ENCODE measurements at regions not wholly inside any gene's neighbourhood (a gene's known extent, or its start where the extent isn't known, plus 50 kb on each side); places are given as distances from the start of the nearest gene placed in this dataset.

GRCh38 chr7:51685794-51686193 is 369.2 kb upstream of the COBL start:
- no peaks in the 10 kb centered on the region for H3K36me3 ChIP-seq (replicated peaks)
- DNase-seq: no peak
- TF ChIP-seq, protein P1, sequence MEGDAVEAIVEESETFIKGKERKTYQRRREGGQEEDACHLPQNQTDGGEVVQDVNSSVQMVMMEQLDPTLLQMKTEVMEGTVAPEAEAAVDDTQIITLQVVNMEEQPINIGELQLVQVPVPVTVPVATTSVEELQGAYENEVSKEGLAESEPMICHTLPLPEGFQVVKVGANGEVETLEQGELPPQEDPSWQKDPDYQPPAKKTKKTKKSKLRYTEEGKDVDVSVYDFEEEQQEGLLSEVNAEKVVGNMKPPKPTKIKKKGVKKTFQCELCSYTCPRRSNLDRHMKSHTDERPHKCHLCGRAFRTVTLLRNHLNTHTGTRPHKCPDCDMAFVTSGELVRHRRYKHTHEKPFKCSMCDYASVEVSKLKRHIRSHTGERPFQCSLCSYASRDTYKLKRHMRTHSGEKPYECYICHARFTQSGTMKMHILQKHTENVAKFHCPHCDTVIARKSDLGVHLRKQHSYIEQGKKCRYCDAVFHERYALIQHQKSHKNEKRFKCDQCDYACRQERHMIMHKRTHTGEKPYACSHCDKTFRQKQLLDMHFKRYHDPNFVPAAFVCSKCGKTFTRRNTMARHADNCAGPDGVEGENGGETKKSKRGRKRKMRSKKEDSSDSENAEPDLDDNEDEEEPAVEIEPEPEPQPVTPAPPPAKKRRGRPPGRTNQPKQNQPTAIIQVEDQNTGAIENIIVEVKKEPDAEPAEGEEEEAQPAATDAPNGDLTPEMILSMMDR (IDR thresholded peaks at IDR 0.05; ENCODE audit: low read depth, low read length, missing control alignments): no peak
- in situ Hi-C loops (cut with HindIII; ENCODE audit: low pct_ligation_motif_present, low sequenced_read_pairs): no loop called here
- H3K27ac ChIP-seq: no peak overlapping the region
- H3K4me3 ChIP-seq (ENCODE audit: low read depth, low read length): no peak overlapping the region
- H3K27me3 ChIP-seq (replicated peaks): no peaks in the 10 kb centered on the region

GRCh38 chr7:51680594-51681399 is 364.2 kb upstream of the COBL start:
- TF ChIP-seq, protein P1 (IDR thresholded peaks at IDR 0.05; ENCODE audit: low read depth, low read length, missing control alignments): no peak
- Histone ChIP-seq H3K27me3 (replicated peaks) (no peaks in the 10 kb centered on the region), H3K36me3 (replicated peaks) (no peaks in the 10 kb centered on the region), H3K27ac (no peak overlapping the region), H3K4me3 (ENCODE audit: low read depth, low read length) (no peak overlapping the region)
- DNase-seq: no peak
- in situ Hi-C loops (cut with HindIII; ENCODE audit: low pct_ligation_motif_present, low sequenced_read_pairs): no loop called here

DNA sequence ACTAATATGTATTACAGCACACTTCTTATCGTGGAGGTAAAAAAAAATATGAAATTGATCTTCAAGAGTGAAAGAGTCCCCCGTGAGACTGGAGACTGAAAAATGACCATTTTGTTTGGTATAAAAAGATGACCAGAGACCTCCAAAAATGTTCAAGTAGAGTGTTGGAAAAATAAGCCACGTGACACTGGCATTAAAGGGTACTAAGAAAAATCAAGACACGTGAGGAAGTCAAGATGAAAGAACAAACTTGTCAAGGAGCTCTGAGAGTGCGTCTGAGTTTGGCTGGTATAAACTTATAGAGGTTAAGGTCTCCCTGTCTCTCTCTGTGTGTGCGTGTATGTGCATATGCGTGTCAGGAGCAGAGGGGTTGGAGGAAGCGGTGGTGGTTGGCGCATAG is 362.7 kb upstream of the COBL start:
- no peaks in the 10 kb centered on the region for H3K27me3 ChIP-seq (replicated peaks)
- H3K36me3 ChIP-seq (replicated peaks): no peaks in the 10 kb centered on the region
- H3K27ac ChIP-seq: no peak overlapping the region
- no peak for DNase-seq
- TF ChIP-seq, protein P1 (IDR thresholded peaks at IDR 0.05; ENCODE audit: low read depth, low read length, missing control alignments): no peak
- in situ Hi-C loops (cut with HindIII; ENCODE audit: low pct_ligation_motif_present, low sequenced_read_pairs): no loop called here
- no peak overlapping the region for H3K4me3 ChIP-seq (ENCODE audit: low read depth, low read length)

- TF ChIP-seq, protein P1 (IDR thresholded peaks at IDR 0.05; ENCODE audit: low read depth, low read length, missing control alignments): no peak
- no peak for DNase-seq
- H3K27me3 ChIP-seq (replicated peaks): no peaks in the 10 kb centered on the region
- H3K27ac ChIP-seq: no peak overlapping the region
- in situ Hi-C loops (cut with HindIII; ENCODE audit: low pct_ligation_motif_present, low sequenced_read_pairs): no loop called here
- H3K36me3 ChIP-seq (replicated peaks): no peaks in the 10 kb centered on the region
- H3K4me3 ChIP-seq (ENCODE audit: low read depth, low read length): no peak overlapping the region
These were observed 350.1 kb upstream of the COBL start for GRCh38 chr7:51666751-51667150.

DNA sequence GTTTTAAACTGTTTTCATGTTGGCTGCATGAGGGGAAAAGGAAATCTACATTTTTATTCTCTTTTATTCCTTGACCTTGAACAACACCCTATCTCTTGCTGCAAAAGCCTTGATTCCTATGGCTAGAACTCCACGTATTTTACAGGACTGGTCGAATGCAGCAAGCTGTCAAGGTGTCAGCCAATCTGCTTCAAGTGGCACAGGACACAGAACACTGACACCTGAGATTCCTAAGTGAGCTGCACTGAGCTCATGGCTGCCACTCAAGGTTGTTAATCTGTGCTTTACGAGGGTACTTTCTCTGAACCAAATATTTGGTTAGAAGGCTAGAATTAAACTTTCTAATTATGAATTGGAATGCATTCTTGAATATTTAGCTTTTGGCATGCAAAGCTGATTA is 349.7 kb upstream of the COBL start:
- in situ Hi-C loops (cut with HindIII; ENCODE audit: low pct_ligation_motif_present, low sequenced_read_pairs): no loop called here
- DNase-seq: no peak
- TF ChIP-seq, protein P1 (IDR thresholded peaks at IDR 0.05; ENCODE audit: low read depth, low read length, missing control alignments): no peak
- H3K27ac ChIP-seq: no peak overlapping the region
- H3K36me3 ChIP-seq (replicated peaks): no peaks in the 10 kb centered on the region
- H3K27me3 ChIP-seq (replicated peaks): no peaks in the 10 kb centered on the region
- H3K4me3 ChIP-seq (ENCODE audit: low read depth, low read length): no peak overlapping the region

Data from brain microvascular endothelial cell (primary cell).